CD4-positive, alpha-beta T cell treated with Interleukin-2 at 100 ng/mL for 4 hours (primary cell): ENCODE measurements at regions not wholly inside any gene's neighbourhood (a gene's known extent, or its start where the extent isn't known, plus 50 kb on each side); places are given as distances from the start of the nearest gene placed in this dataset.

ENCODE experiments used
- DNase-seq: peaks from one replicate; pipeline ENCODE4 v3.0.0-alpha.2; 2020; ENCODE audit warnings: low spot score

DNA sequence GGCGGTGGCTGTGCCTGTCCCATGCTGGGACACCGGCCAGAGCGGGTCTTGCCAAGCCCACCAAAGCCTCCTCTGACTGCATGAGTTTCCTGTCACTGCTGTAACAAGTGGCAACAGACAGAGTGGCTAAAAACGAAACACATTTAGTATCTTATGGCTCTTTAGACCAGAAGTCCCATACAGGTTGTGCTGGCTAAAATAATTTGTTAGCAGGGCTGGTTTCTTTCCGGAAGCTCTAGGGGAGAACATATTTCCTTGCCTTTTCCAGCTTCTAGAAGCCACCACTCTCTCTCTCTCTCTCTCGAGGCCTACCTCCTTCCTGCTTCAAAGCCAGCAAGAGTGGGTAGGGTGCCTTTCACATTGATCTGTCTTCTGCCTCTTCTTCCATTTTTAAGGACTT is 171.6 kb upstream of the PLPP4 start:
- no peak for DNase-seq

DNA sequence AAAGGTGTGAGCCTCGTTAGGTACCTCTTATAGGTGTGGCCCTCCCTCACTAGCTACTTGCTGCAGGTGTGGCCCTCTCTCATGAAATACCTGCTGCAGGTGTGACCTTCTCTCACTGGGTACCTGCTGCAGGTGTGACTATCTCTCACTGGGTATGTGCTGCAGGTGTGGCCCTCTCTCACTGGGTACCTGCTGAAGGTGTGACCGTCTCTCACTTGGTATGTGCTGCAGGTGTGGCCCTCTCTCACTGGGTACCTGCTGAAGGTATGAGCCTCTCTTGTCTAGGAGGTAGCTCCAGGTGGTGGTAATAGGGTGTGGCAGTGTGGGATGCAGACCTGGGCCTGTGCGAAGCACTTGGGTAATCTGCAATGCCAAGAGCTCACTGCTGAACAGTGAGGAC is 170.7 kb upstream of the PLPP4 start:
- DNase-seq, result no peak

DNA sequence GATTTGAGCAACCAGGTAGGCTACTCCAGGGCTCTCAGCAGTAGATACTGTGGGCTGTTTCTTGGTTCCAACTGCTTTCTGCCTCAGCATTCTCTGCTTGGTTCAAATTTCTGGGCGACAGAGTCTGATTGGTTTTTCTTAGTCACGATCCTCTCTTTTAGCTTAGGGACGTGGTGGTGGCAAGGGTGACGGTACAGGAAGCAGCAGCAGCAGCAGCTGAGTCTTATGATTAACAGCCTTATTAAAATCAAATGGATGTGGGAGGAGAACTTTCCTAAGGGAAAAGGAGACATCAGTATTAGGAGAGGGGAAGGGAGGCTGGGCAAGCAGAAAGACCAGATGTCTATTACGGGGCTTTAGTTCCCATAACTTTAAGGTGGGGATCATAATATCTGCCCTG is 156.5 kb upstream of the PLPP4 start:
- no peak for DNase-seq

DNA sequence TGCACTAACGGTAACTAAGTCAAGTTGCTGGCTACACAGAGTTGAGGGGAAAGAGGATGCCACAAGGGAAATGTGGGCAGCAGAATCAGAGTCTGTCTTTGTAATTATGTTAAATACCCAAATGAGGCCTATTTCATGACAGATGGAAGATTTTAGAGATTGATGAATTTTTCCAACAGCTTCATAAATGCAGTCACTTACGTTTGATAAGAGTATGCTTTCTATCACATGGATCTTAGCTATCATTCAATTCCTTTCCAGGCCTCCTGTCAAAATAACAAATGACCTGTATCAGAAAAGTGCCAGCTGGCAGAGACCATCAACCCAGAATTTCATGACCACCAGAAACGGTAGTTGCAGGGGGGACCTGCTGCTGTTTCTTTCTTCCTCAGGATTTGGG is 148.4 kb upstream of the PLPP4 start:
- DNase-seq, result no peak

DNA sequence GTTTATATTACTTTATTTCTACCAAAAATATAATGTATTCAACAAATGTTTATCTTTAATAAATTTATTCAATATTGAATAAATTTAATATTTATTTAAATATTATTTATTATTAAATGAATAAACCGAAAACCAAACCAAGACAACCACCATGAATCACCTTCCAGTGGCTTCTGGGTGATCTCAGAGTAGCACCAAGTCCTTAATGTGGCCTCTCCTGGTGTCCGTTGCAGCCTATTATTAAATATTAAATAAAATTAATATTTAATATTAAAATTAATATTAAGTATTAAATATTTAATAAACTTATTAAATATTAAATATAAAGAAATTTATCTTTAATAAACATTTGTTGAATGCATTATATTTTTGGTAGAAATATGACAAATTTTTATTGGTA is 143.3 kb upstream of the PLPP4 start:
- DNase-seq, result no peak

DNA sequence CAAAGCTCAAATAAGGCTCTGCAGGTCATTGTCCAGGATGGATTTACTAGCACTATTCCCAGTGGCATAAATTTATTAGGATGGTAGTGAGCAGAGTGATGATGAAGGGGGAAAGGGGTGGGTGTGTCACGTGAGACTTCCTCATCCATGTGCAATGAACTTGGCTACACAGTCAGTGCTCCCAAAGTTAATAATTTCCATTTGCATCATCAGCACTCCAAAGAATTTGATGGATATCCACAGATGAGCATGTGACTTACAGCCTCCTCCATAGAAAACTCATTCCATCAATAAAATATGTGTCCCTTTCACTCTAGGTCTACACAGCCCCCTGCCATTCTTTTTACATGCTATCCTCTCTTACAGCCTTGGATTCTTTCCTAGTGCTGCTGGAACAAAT is 142.6 kb upstream of the PLPP4 start:
- no peak for DNase-seq

DNA sequence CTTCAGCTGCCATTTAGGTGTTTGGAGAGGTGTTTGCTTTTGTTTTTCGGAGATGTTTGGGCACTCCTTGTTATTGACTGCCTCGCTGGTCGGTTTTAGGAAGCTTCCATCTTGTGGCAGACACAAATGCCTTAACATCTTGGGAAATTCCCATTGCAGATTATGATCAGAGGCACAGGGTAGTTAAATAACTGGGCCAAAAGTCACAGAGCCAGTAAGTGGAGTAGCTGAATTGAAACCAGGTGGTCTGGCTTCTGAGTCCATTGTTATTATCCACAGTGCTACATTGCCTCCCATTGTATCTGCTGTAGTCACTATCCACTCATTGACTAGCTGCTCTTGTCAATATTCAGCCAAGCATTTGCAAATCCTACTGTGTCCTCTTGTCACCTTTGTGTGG is 138.2 kb upstream of the PLPP4 start:
- no peak for DNase-seq

DNA sequence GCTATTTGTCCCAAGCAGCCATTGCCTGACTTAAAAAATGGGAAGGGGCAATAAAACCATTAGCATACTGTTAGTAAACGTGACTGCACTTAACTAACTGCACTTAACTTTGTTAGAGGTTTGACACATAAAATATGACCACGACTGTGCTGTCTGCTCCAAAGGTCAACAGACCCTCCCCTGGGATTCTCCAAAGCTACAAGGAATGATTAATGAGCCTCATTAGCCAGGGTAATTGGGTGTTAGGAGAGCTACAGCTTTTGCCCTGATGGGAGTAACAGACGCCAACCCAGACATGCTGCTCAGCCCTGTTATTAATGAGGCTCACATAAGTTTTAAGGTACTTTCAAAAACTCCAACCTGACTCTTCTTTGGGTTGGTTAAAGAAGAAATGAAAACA is 129.4 kb upstream of the PLPP4 start:
- no peak for DNase-seq

DNA sequence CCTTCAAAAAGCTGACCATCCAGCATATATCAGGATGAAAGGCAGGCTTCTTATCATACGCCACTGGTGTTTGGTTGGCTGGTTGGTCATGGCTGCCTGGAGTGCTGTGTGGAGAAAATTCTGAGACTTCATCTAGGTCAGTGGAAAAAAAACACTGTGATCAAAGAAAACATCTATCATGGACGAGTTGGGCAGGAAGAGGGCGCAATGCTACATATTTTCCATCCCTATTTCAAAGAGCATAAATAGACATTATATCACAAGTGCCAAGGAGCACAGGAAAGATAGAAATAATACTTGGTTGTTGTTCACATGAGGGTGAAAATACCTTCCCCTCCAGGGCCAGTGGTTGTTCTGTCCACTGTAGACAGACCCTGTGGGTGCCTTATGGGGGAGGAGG is 128.4 kb upstream of the PLPP4 start:
- no peak for DNase-seq

DNA sequence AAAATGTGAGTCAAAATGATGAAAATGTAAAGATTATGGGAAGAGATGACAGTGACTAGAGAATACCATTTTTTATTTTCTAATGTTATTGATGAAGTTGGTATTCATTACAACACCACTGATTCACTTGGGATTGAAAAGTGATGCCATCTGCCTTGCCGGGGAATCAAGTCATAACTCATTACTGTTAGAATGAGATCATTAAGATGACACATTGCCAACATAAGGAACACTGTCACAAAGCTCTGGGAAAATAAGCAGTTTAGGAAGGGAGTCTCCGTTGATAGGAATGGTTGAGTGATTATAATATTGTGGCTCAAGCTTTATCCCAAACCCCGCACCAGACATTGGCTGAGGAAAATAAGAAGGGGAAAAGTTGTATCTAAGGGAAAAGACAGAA is 121.5 kb upstream of the PLPP4 start:
- no peak for DNase-seq

DNA sequence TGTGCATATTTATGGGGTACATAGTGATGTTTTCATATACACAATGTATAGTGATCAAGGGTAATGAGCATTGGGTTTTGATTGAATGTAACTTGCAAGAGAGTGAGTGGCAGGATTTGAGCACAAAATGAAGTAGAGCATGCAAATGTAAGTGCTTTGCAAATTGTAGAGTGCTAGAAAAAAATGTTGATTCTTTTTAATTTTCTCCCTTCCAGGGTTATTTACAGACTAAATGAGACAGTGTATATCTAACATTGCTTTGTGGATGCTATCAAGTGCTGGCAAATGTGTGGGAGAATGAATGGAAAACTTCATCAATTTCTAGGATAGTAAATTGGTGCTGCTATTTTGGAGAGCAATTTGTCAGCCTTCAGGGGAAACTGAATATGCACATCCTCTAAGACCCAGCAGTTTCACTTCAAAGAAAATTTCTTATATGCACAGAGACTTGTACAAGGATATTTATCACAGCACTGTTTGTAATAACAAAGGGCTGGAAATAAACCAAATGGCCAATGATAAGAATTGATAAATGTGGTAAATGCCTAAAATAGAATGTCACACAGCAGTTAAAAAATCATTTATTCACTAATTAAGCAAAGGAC is 120.6 kb upstream of the PLPP4 start:
- no peak for DNase-seq

DNA sequence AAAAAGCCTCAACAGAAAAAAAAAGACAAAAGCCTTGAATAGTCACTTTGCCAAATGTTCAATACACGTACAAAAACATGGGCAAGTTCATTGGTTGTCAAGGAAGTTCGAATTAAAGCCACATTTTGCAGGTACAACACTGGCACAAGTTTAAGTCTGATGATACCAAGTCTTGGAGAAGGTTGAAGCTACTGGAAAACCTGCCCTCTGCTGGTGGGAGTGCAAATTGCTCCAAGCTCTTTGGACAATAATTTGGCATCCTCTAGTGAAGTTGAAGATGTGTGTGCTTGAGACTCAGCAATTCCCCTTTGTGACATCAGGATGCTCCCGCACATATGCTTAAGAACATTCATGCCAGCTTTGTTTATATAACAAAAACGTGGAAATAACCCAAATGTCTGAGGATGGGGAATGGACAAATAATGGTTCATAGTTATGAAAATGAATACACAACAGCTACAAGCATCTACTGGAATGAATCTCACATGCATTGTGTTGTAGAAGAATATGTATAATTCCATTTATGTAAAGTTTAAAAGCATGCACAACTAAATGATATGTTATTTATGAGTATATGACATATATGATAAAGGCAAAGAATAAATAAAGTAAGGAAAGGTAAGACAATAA is 120.0 kb upstream of the PLPP4 start:
- peak; percentile 51 for DNase-seq

DNA sequence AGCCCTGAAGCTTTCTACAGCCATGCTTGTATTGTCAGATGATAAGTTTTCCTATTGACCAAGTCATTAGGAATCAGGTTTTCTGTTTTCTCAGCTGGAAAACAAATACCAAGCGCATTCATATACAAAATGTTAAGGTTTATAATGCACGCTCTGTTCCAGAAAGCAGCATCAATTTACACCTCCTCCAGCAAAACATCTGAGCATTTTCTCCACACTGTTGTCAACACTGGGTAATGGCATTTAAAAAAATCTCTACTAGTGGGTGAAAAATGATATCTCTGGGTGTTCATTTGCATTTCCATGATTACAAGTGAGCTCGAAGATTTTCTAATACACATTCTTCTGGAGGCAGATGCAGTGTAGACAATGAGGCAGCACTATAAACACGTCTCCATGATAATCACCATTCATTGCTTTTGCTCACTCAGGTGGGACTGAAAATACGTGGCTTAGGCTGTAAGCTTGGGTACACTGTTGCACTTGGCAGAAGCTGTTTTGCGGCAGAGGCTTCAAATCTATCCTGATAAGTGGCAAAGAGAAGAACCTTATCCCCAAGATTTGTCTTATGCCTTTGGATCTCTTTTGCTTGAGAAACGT is 114.8 kb upstream of the PLPP4 start:
- no peak for DNase-seq

DNA sequence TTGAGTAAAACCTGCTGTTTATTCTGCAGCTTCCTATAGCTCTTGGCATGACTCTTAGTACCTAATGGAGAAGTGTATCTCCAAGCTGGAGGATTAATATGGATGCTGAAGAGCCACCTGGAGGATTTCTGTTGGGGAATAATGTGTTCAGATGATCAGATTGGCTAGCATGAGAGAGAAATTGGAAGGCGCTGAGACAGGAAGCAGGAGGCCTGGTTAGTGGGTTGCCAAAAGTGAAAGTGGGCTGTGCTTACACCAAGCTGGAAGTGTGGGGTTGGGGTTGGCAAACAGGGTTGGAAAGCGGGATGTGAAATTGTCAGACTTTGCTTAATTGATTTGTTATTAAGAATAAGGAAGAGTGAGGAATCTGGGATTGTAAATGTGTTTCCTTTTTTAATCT is 111.8 kb upstream of the PLPP4 start:
- no peak for DNase-seq

DNA sequence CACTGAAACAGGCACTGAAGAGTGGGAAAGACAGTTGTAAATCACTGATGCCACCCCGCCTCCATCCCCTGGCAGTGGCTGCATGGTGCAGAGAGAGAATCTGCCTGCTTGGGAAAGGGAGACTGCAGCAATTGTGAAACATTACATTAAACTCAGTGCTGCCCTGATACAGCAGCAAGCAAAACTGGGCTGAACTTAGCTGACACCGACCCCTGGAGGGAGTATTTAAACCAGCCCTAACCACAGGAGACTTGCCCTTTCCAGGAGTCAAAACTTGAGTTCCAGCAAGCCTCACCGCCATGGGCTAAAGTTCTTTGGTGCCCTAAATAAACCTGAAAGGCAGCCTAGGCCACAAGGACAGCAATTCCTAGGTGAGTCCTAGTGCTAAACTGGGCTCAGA is 109.4 kb upstream of the PLPP4 start:
- DNase-seq, result no peak

DNA sequence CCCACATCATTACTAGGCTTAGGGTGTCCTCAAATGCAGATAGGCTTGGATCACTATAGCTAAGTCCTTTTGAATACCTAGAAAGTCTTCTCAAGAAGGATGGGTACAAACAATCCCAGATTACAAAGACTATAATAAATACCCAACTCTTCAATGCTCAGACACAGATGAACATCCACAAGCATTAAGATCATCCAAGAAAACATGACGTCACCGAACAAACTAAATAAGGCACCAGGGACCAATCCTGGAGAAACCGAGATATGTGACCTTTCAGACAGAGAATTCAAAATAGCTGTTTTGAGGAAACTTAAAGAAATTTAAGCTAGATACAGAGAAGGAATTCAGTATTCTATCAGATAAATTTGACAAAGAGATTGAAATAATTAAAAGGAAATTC is 108.0 kb upstream of the PLPP4 start:
- no peak for DNase-seq

DNA sequence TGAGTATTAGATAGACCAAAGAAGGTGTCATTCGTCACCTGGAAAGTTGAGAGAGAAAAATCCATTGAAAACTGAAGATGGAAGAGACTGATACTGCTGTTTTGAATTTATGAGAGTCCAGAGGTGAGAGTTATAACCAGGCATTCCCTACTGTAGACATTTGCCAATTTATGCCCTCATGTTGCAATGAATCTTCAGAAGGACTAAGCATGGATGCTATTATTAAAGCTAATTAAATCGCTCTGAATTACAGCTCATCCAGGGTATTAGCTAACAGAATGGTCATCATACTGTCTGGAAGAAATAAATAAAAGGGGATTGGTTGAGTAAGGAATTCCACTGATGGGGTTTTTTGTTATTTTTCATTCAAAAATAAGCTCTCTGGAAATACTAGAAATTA is 101.6 kb upstream of the PLPP4 start:
- DNase-seq, result no peak

DNA sequence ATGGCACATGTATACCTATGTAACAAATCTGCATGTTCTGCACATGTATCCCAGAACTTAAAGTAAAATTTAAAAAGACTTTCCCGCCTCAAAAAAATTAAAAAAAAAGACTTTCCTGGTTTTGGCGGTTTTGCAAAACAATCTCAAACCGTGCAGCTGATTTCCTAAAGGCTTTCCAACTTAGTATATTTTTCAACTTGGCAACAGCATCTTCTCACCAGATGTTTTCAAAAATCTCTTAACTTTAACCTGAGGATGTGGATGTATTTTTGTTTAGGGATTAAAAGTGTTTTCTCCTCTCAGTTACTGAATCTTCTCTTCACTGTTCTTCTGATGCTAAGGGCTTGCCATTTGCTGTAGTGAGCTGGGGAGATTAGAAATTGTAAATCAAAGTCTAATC is 96.5 kb upstream of the PLPP4 start:
- DNase-seq, result no peak

DNA sequence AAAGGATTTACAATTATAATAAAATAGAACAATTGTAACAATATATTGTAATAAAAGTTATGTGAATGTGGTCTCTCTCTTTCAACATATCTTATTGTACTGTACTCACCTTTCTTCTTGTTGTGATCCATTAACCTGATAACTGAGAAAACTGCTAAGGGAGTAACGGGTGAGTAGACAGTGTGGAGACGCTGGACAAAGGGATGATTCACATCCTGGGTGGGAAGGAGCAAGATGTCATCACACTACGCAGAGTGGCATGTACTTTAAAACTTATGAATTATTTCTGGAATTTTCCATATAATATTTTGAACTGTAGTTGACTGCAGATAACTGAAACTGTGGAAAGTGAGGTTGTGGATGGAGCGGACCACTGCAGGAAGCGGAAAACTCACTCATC is 91.2 kb upstream of the PLPP4 start:
- no peak for DNase-seq

DNA sequence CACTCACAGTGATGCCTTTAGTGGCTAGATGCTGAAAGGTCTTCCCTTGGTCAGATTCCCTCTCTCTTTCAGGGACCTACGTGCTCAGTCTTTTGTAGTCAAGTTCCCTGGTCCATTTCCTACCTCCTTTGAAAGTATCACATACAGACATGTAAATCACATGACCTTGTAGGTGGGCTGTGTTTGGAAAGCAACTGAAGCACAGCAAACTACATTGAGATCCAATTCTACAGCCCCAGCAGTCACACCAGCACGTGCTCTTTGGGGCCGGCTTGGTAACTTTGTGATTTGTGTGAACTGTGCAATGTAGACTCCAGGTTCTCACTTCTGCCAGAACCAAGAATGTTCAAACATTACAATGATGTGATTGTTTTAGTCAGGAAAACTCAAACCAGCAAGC is 89.7 kb upstream of the PLPP4 start:
- DNase-seq, result no peak

DNA sequence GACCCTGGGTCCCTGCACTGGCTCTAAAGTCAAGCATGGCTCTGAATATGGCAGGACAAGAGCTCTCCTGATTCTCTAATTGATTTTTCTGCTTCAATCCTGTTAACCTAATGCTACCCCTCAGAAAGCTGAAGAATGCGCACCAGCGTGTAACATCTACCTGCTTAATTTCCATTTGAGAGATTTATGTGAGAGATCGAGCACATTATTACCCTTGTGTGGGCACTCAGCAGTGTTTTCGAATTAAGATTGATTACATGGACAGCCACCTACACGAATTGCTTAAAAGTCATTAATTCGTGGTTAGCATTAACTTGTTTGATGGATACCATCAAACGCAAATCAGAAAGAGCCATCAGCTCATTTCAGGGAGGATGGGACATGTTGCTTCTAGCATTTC is 88.7 kb upstream of the PLPP4 start:
- DNase-seq, result no peak

DNA sequence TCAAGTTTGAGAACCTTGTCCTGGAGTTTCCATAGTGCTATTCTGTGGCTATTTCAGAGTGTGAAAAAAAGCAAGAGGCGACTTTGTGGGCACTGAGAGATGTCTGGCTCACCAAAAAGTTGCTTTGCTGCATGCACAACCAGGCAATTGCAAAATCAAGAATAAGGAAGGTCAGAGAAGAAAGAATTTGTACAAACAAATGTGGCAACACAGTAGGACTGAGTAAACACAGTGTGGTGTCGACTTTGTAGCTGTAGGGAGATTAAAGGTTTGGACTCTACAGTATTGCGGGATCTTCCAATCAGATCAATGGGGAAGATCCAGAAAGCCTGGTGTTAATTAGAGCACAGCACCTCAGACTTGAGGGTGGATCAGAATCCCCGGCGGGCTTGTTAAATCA is 88.1 kb upstream of the PLPP4 start:
- DNase-seq, result no peak

DNA sequence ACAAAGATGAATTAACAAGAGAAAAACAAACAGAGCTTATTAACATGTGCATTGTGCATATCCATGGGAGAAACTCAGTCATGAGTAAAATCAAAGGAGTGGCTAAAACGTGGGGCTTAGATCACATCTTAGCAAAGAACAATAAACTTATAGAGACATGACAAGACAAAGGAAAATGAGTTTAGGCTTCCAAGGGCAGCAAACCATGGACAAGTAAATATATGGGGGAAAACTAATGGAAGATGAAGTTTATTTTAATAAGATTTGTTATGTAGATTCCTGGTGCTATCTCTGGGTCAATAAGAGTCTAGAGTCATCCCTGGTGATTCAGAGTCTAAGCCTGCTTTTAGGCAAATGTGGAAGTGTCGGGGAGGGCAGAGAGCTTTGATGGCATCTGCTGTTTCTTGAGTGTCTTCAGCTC is 87.2 kb upstream of the PLPP4 start:
- no peak for DNase-seq

DNA sequence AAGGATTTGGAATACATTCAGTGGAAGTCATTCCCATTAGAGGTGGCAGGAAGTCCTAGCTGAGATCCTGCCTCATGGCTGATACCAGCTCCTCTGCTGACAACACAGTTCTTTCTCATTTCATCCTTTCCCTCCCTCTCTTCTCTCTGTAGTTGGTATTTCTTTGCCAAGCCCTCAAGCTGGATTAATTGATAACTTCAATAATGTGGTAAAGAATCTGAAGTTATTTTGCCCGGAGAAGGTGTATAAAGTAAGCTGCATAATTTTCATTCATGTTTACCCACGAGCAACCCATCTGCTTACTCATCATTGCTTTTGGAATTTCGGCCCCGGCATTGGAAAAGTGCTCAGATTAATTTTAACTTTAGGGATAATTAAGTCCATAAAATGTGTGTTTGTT is 85.2 kb upstream of the PLPP4 start:
- no peak for DNase-seq
